GM18867 (cell line): ENCODE measurements at regions not wholly inside any gene's neighbourhood (a gene's known extent, or its start where the extent isn't known, plus 50 kb on each side); places are given as distances from the start of the nearest gene placed in this dataset.

ENCODE experiments used
- ATAC-seq: cut with Tn5 transposase; IDR thresholded peaks from one replicate; pipeline ENCODE4 v1.9.1; 2021; ENCODE audit warnings: mild to moderate bottlenecking, moderate library complexity; ENCODE audit not compliant: unreplicated experiment

DNA sequence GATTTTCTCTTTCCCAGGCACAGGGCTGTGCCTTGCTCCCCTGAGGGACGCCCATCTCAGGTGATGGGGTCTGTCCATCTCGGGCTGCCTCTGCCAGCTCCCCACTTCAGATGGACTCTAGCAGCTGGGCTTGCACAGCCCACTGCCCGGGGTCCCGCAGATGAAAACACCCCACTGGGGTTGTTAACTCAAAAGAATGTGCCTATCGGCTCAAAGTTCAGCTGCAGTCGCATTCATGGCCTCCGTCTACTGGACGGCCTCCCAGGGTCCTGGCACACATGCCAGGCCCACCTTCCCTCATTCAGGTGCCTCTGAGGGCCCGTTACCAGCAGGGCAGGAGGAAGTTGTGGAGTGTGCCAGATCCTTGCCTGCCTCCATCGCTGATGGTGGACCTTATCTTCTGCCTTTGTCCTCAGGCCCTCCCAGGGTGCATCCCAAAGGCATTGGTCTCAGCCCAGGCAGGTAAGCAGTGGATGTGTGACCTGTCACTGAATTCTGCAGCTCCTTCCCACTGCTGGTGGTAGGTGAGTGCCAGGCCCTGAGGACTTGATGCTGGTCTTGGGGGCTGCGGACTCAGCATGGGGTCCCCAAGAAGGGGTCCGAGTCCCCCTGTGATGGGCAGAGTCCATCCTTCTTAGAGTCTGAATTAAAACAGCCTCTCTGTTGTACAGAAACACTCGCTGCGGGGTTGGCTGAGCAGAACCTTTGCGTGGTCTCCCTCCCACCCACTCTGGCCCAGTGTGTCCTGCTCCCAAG lies 324.6 kb upstream of the DIO3 start:
- no peak for ATAC-seq

GRCh38 chr14:101237252-101237616 lies 324.1 kb upstream of the DIO3 start:
- no peak for ATAC-seq

- no peak for ATAC-seq
These were observed 322.2 kb upstream of the DIO3 start for GRCh38 chr14:101239065-101239464.

- no peak for ATAC-seq
These were observed 320.1 kb upstream of the DIO3 start for GRCh38 chr14:101241147-101241546.

DNA sequence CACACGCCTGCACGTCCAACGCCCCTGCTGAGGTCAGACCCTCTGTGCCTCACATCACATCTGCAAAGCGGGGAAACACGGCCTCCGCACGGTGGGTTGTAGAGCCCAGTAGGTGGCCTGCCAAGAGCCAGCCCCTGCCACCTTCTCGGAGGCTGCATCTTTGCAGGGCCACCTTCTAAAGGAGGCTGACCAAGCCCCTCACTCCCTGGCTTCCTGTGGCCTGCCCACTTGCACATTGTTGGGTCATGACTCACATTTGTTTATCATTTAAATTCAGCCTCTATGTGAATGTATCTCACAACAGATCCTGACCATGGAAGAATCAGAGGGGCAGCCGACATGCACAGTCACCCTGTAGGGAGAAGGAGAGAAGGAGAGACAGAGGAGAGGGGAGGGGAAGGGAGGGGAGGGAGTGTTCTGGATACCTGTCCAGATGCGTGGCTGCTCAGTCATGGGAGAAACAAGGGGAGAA lies 319.5 kb upstream of the DIO3 start:
- no peak for ATAC-seq

DNA sequence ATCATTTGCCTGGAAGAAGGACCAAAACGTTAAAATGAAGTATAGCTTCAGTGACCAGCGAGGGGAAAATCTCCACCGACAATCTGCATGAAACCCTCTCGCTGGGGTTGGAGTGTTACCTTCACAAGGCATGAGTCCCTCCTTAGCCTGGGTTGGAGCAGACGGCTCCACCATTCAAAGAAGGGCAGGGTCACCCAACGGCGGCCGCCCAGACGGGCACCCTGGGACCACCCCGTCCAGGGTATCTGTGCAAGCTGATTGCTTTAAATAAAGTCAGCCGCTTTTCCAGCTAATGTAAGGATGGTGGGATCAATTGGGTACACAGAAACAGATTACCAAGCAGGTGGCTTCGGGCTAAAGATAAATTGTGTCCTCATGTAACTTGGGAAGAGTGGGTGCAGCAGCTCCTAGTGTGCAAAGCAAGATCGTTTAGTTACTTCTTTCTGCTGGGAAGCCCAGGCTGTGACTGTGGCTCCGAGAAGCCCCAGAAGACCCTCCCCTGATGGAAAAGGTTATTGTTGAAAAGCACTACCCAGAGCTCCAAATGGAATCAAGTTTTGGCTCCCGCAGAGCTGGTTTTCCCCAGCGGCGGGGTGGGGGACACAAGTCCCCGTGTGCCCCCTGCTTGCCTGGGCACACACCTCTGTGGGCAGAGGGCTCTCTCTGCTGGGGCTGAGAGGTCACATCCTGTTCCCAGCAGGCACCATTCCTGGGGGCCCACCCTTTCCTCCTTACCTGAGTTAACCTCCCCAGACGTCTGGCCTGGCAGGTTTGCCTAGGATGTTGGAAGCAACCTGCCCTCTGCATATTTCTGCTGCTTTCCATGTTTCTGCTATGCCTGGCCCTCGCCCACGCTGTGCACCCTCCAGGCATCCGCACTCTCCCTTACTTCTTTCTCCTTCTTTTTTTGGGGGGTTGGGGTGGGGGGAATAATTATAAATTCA lies 318.6 kb upstream of the DIO3 start:
- ATAC-seq, result no peak

DNA sequence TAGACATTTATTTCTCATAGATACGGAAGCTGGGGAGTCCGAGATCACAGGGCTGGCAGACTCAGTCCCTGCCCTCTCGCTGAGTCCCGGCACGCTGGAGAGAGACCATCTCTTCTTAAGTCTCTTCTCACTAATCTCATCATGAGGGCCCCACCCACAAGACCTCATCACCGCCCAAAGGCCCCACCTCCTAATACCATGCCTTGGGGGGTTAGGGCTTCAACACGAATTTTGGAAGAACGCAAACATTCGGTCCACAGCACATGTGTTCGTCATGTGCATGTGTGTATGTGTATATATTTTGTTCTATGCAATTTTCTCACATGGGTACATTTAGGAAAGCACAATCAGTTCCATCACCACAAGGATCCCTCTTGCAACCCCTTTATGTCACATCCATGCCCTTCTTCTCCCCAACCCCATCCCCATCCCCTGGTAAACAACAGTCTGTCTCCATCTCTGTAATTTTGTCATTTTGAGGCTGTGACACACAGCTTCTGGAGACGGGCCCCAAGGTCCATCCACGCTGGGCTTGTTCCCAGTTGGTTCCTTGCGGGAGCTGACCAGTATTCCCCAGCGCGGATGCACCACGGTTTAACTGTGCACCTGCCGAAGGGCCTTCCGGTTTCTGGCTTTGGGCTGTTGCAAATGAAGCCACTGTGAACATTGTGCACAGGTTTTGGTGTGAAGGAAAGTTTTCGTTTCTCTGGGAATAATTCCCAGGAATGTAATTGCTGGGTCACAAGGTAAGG lies 317.5 kb upstream of the DIO3 start:
- ATAC-seq, result no peak

DNA sequence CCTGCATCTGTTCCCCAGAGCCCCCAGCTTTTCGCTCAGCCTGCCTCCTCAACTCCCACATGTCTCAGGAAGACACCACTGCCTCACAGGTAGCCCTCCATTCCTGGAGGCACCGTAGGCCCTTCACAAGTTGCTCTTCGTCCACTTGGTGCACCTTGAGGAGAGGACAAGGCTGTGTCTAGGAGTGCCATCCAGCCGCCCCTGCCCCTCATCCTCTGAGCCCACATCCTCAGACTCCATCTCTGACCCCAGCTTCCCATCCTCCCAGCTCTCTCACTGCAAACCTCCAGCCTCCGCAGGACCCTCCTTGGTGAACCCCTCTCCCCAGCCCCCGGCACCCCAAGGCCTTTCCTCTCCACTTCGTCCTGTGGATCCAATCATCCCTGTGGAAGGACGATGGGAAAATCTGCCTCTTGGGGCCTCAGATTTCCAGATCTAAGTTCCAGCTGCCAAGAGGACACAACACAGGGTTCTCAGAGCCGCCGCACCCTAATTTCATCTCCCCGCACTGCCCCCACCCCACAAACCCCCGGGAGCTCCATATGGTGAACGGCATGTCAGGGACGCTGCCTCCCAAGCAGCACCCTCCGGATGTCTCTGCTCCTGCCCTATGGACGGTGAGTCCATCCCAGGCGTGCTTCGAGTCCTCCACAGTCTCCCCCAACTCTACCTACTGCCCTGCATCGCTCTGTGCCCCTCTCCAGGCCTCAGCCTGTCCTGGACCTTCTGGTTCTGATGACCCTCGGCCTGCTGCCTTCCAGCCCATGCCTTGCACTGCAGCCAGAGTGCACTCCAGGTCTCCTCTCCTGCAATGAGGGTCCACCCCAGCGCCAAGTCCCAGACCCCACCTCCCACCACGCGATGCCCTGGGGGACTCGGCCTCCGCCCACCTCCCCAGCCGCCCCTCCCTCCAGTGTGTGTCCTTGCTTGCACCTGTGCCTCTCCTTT lies 314.1 kb upstream of the DIO3 start:
- ATAC-seq, result no peak

DNA sequence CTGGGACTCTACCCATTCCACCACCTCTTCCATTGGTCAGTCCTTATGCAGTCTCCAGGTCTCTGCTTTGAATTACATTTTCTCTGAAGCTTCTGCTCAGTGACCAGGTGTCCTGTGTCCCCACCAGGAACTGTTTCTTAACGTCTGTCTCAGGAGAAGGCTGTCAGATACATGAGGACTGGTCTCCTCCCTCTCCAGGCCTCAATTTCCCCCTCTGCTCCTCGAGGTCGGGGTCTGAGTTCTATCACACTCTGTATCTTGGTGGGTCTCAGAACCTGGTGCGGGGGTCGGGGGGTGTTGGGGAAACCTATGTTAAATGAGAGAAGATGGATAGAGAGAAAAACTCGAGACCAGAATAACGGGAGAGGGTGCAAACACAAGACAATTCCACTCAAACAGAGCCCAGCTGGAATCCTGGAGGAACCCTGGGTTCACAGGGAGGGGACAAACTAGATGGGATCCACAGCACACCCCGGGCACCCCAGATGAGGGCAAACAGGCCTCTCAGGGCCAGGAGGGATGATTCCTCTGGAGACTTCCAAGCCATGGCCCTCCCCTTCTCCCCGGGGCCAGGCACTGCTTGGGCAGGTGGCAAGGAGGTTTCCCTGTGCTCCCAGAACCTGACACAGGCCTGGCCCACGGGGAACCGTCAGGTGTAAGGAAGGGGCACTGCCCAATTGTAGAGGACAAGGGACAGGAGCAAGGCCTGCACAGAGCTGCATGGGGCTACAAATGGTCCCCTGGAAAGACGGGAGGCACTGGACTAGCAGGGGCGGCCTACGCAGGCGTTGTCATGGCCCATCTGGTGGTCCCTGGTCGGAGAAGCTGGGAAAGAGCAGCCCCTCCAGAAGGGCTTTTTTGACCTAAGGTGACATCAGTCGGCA lies 313.2 kb upstream of the DIO3 start:
- no peak for ATAC-seq

GRCh38 chr14:101248840-101249675 lies 312.2 kb upstream of the DIO3 start:
- ATAC-seq, result no peak

- no peak for ATAC-seq
These were observed 311.6 kb upstream of the DIO3 start for GRCh38 chr14:101249676-101250036.

DNA sequence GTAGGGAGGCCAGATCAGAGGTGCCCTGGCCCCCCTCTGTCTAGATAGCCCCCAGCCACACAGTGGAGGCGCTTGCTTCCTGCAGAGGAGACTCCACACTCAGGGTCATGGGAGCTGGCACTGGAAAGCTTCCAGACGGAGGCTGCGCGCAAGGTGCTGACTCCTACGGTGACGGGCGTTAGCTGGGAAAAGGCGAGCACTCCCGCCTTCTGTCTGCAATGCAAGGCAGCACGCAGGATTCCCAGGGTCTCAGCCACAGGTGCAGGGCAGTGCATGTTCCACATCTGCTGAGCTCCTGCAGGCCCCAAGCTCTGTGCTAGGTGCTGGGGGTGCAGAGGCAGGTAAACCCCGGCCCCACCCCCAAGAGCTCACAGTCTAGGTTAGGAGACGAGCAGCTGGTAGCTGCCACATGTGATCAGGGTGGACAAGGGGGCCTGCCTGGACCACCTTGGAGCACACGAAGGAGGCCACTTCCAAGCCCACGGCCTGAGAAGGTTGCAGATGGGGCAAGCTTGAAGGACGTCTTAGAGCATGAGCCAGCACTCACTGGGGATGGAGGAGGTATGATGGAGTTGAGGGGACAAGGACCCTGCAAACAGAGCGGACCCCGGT lies 310.9 kb upstream of the DIO3 start:
- no peak for ATAC-seq

DNA sequence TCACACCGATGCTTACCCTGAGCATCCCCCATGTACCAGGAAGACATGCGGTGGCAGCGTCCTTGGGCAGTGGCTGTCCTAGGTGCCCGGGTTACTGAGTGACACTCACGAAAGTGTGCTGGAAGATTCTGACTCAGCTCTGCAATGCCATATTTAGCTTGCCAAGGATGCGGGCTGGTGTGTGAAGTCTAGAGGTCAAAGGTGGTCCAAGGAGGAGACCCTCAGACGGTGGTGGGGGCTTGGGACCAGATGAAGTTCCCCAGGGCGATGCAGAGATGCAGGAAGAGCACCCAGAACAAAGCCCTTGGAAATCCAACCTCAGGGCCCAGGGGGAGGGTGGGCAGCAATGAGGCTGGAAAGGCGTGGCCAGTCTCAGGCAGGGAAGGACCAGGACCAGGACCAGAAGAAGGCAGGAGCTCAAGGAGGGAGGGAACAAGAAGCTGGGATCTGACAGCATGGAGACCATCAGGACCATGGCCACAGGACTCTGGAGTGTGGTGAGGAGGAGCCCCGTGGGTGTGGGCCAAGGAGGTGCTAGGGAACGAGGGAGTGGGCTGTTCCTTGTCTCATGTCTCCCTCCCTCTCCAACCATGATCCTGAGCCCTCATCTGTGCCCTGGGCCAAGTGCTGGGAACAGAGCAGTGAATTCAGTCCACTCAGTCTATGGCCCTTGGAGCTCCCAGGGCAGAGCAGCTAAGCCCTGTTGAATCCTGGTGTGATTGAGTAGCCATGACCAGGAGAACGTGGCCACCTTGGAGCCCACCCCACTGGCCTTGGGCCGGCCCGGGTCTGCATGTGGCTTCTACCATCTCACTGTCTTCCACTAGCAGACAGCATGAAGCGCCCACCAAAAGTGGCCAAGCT lies 310.1 kb upstream of the DIO3 start:
- no peak for ATAC-seq

- no peak for ATAC-seq
These were observed 309.4 kb upstream of the DIO3 start for GRCh38 chr14:101251812-101252442.

GRCh38 chr14:101252443-101253214 lies 308.7 kb upstream of the DIO3 start:
- ATAC-seq, result no peak

DNA sequence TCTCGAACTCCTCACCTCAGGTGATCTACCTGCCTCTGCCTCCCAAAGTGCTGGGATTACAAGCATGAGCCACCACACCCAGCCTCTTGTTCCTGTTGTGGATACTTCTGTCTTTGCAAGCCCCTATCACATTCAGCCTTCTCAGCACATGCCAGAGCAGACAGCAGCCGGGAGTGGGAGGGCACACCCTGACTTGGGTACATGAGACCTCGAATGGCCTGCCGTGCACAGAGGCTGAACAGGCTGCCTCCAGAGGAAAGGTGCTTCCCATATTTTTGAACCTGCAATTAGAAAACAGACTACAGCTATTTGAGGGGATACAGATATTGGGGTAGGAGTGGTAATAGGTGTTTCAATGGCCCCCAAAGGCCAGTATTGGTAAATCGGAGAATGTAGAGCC lies 307.3 kb upstream of the DIO3 start:
- ATAC-seq, result no peak
